MM.1S (cell line): ENCODE measurements at regions not wholly inside any gene's neighbourhood (a gene's known extent, or its start where the extent isn't known, plus 50 kb on each side); places are given as distances from the start of the nearest gene placed in this dataset.

Experiments
- DNase-seq: peaks from one replicate; pipeline ENCODE4 v3.0.0-alpha.2; 2015
- H2AFZ ChIP-seq: fragments of 300-600 bp; sonication (generic); 2 replicates; pipeline ENCODE4 v1.6.0; 2016; ENCODE audit warnings: antibody characterized with exemption, low read length
- H3F3A ChIP-seq: fragments of 300-600 bp; sonication (generic); 2 replicates; pipeline ENCODE4 v1.6.1; 2016; ENCODE audit warnings: mild to moderate bottlenecking, antibody characterized with exemption, low read length, moderate library complexity, mixed read lengths; ENCODE audit not compliant: insufficient read depth
- H3K27ac ChIP-seq: fragments of 300-600 bp; sonication (generic); 2 replicates; pipeline ENCODE4 v1.5.1; 2016; ENCODE audit warnings: mild to moderate bottlenecking, low read length
- H3K27me3 ChIP-seq: fragments of 300-600 bp; sonication (generic); replicated peaks from 2 replicates; pipeline ENCODE4 v1.6.0; 2016; ENCODE audit warnings: low read length; ENCODE audit not compliant: insufficient read depth
- H3K36me3 ChIP-seq: fragments of 300-600 bp; sonication (generic); replicated peaks from 2 replicates; pipeline ENCODE4 v1.6.1; 2016; ENCODE audit warnings: mild to moderate bottlenecking, low read length, mixed read lengths; ENCODE audit not compliant: insufficient read depth
- H3K4me1 ChIP-seq: fragments of 300-600 bp; sonication (generic); 2 replicates; pipeline ENCODE4 v1.6.1; 2016; ENCODE audit warnings: low read length, mixed read lengths
- H3K4me2 ChIP-seq: fragments of 300-600 bp; sonication (generic); 2 replicates; pipeline ENCODE4 v1.6.0; 2016; ENCODE audit warnings: low read depth, low read length
- H3K4me3 ChIP-seq: fragments of 300-600 bp; sonication (generic); 2 replicates; pipeline ENCODE4 v1.5.1; 2016; ENCODE audit warnings: low read length, mixed read lengths
- H3K79me2 ChIP-seq: fragments of 300-600 bp; sonication (generic); 2 replicates; pipeline ENCODE4 v1.6.1; 2016; ENCODE audit warnings: mixed run types, low read length, mixed read lengths
- H3K9ac ChIP-seq: fragments of 300-600 bp; sonication (generic); 2 replicates; pipeline ENCODE4 v1.6.1; 2016; ENCODE audit warnings: low read length, mixed read lengths
- H3K9me2 ChIP-seq: fragments of 300-600 bp; sonication (generic); replicated peaks from 2 replicates; pipeline ENCODE4 v1.6.1; 2016; ENCODE audit warnings: mild to moderate bottlenecking, low read length, mixed read lengths; ENCODE audit not compliant: insufficient read depth
- H3K9me3 ChIP-seq: fragments of 300-600 bp; sonication (generic); replicated peaks from 2 replicates; pipeline ENCODE4 v1.6.1; 2016; ENCODE audit warnings: mild to moderate bottlenecking, low read length, mixed read lengths; ENCODE audit not compliant: insufficient read depth
- H4K20me1 ChIP-seq: fragments of 300-600 bp; sonication (generic); 2 replicates; pipeline ENCODE4 v1.6.1; 2016; ENCODE audit warnings: mild to moderate bottlenecking, low read length, moderate library complexity, mixed read lengths; ENCODE audit not compliant: insufficient read depth
- EZH2 ChIP-seq: fragments of 300-600 bp; sonication (generic); optimal IDR thresholded peaks from 2 replicates; pipeline ENCODE3; 2017; ENCODE audit warnings: low read depth, mild to moderate bottlenecking, antibody characterized with exemption, low read length, mixed read lengths
- EZH2phosphoT487 ChIP-seq: fragments of 300-600 bp; sonication (generic); IDR thresholded peaks from 2 replicates; pipeline ENCODE4 v1.6.1; 2018; ENCODE audit warnings: antibody characterized with exemption, low read length
- TF ChIP-seq, protein P1 (sequence below): fragments of 300-600 bp; sonication (generic); IDR thresholded peaks from 2 replicates; pipeline ENCODE4 v1.5.1; 2016; ENCODE audit warnings: antibody characterized with exemption, low read length, mixed read lengths

DNA sequence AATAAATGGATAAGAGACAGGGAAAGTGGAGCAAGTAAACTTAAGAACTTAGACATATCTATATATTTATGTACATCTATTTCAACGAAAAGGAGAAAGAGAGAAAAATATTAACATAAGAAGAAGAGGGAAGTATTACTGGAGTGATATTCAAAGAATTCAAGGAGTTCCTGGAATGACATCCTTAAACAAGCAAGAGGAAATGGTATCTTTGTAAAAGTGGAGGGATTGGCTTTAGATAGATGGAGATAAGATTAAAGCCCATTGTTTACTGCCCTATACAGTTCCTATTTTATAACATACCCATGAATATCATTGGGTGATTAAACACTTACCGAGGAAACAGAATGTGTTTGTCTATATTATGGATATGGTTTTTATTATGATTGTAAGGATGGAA is 1036.3 kb downstream of the TTLL7 start:
- no peaks in the 10 kb centered on the region for H3K36me3 ChIP-seq
- DNase-seq, result no peak
- no peaks in the 10 kb centered on the region for H3K4me1 ChIP-seq
- H4K20me1 ChIP-seq, result no peaks in the 10 kb centered on the region
- H3K79me2 ChIP-seq, result no peaks in the 10 kb centered on the region
- H3K27me3 ChIP-seq, result no peaks in the 10 kb centered on the region
- TF ChIP-seq EZH2phosphoT487, result no peak
- TF ChIP-seq EZH2, result no peak
- TF ChIP-seq, protein P1, sequence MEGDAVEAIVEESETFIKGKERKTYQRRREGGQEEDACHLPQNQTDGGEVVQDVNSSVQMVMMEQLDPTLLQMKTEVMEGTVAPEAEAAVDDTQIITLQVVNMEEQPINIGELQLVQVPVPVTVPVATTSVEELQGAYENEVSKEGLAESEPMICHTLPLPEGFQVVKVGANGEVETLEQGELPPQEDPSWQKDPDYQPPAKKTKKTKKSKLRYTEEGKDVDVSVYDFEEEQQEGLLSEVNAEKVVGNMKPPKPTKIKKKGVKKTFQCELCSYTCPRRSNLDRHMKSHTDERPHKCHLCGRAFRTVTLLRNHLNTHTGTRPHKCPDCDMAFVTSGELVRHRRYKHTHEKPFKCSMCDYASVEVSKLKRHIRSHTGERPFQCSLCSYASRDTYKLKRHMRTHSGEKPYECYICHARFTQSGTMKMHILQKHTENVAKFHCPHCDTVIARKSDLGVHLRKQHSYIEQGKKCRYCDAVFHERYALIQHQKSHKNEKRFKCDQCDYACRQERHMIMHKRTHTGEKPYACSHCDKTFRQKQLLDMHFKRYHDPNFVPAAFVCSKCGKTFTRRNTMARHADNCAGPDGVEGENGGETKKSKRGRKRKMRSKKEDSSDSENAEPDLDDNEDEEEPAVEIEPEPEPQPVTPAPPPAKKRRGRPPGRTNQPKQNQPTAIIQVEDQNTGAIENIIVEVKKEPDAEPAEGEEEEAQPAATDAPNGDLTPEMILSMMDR, result no peak
- no peak overlapping the region for H2AFZ ChIP-seq
- no peaks in the 10 kb centered on the region for H3K9me2 ChIP-seq
- H3F3A ChIP-seq, result no peaks in the 10 kb centered on the region
- H3K9me3 ChIP-seq, result no peaks in the 10 kb centered on the region
- H3K27ac ChIP-seq, result no peak overlapping the region
- no peak overlapping the region for H3K4me2 ChIP-seq
- H3K9ac ChIP-seq, result no peak overlapping the region
- H3K4me3 ChIP-seq, result no peak overlapping the region

GRCh38 chr1:82950606-82951200 is 1048.2 kb downstream of the TTLL7 start:
- Histone ChIP-seq H3K4me3 (no peak overlapping the region), H3K9me3 (no peaks in the 10 kb centered on the region), H3K27ac (no peak overlapping the region)

DNA sequence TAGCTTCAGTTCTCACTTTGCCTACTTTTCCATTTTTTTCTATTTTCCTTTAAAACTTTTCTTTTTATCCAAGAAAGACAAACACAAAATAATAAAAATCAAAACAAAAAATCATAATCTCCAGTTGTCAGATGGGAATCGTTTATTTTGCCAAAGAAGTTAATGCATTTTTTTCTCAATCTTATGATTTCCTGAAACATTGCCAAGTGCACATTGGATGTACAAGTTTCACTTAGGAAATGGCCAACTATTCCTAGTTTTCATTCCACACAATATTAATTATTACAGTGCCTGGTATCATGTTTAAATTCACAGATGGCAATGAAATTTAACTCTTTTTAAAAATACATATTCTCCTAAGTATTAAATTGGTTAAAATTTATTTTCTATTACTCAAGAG is 1050.5 kb downstream of the TTLL7 start:
- Histone ChIP-seq H3K4me3 (no peak overlapping the region), H3K27ac (no peak overlapping the region), H3K9ac (no peak overlapping the region), H3K9me3 (no peaks in the 10 kb centered on the region), H3K36me3 (no peaks in the 10 kb centered on the region), H2AFZ (no peak overlapping the region), H3K4me2 (no peak overlapping the region), H3K79me2 (no peaks in the 10 kb centered on the region), H4K20me1 (no peaks in the 10 kb centered on the region), H3K4me1 (no peaks in the 10 kb centered on the region), H3K27me3 (no peaks in the 10 kb centered on the region), H3F3A (no peaks in the 10 kb centered on the region), H3K9me2 (no peaks in the 10 kb centered on the region)
- DNase-seq, result no peak
- no peak for TF ChIP-seq EZH2
- TF ChIP-seq, protein P1, result no peak

More at GRCh38 chr1:82950606-82951200, 1048.2 kb downstream of the TTLL7 start:
- Histone ChIP-seq H3K4me1 (no peaks in the 10 kb centered on the region), H3K79me2 (no peaks in the 10 kb centered on the region), H3K36me3 (no peaks in the 10 kb centered on the region), H3K9me2 (no peaks in the 10 kb centered on the region), H4K20me1 (no peaks in the 10 kb centered on the region), H3K27me3 (no peaks in the 10 kb centered on the region), H3K4me2 (no peak overlapping the region), H2AFZ (no peak overlapping the region), H3K9ac (no peak overlapping the region), H3F3A (no peaks in the 10 kb centered on the region)
- TF ChIP-seq EZH2phosphoT487 (no peak), EZH2 (no peak)
- TF ChIP-seq, protein P1, result no peak
- no peak for DNase-seq
